Testis (tissue), 2 donors: ENCODE measurements at regions not wholly inside any gene's neighbourhood (a gene's known extent, or its start where the extent isn't known, plus 50 kb on each side); places are given as distances from the start of the nearest gene placed in this dataset.

Source experiments
- DNase-seq: peaks from one replicate; pipeline ENCODE4 v3.0.0-alpha.2; 2019
- H3K27ac ChIP-seq, 2 donors: fragments of 200-600 bp; sonication (generic); one replicate each; pipeline ENCODE4 v1.5.1; 2019
- H3K27me3 ChIP-seq: fragments of 200-600 bp; sonication (generic); one replicate; pipeline ENCODE4 v1.5.1; 2019
- H3K36me3 ChIP-seq: fragments of 200-600 bp; sonication (generic); one replicate; pipeline ENCODE4 v1.5.1; 2017; ENCODE audit warnings: low read depth; ENCODE audit errors: missing control alignments
- H3K4me1 ChIP-seq: fragments of 200-600 bp; sonication (generic); one replicate; pipeline ENCODE4 v1.5.1; 2019
- H3K4me3 ChIP-seq, 2 donors: fragments of 200-600 bp; sonication (generic); one replicate each; pipeline ENCODE4 v1.5.1; 2017 to 2019
- H3K9me3 ChIP-seq: fragments of 200-600 bp; sonication (generic); one replicate; pipeline ENCODE4 v1.5.1; 2017
- CTCF ChIP-seq, 3 experiments: fragments of 450-650 bp in 2 of 3; fragments of 200-600 bp in 1 of 3; sonication (generic) in 1 of 3; IDR thresholded peaks; one replicate each; pipeline ENCODE4 v1.5.1; 2016 to 2019; ENCODE audit warnings: antibody characterized with exemption in 3 of 3, mild to moderate bottlenecking in 2 of 3, moderate library complexity in 1 of 3
- POLR2A ChIP-seq: fragments of 450-650 bp; IDR thresholded peaks from one replicate; pipeline ENCODE4 v1.6.1; 2017; ENCODE audit warnings: antibody characterized with exemption, mild to moderate bottlenecking, moderate library complexity
- WGBS, 2 donors: methylation state at CpG; one replicate each; pipeline ENCODE4 v1.1.5; 2018; 5-methylcytosine and 5-hydroxymethylcytosine counted together
- intact Hi-C: fragments of 100-400 bp; cut with DNase I; formaldehyde crosslinking; loops from one replicate; pipeline ENCODE4 v1.15.1; 2023; ENCODE audit warnings: low total_unique reads

GRCh38 chr11:134558916-134559601 lies 147.0 kb upstream of the B3GAT1 start:
- Histone ChIP-seq H3K27ac (no peak overlapping the region), H3K4me1 (peaks cover 2% of the 10 kb centered on the region), H3K36me3 (no peaks in the 10 kb centered on the region), H3K4me3 (no peak overlapping the region), H3K27me3 (no peaks in the 10 kb centered on the region), H3K9me3 (no peaks in the 10 kb centered on the region)
- WGBS, 2 donors: 78 to 87% methylated on average over 16 of the region's 16 CpGs
- intact Hi-C loops: no loop called here
- TF ChIP-seq POLR2A (no peak), CTCF (IDR thresholded peaks at IDR 0.05) (no peak)
- peak; percentile 1 for DNase-seq

GRCh38 chr11:134558258-134558835 lies 146.3 kb upstream of the B3GAT1 start:
- no peaks in the 10 kb centered on the region for H3K27me3 ChIP-seq
- no peak for DNase-seq
- H3K9me3 ChIP-seq: no peaks in the 10 kb centered on the region
- intact Hi-C loops: no loop called here
- no peak overlapping the region for H3K27ac ChIP-seq
- no peak for TF ChIP-seq CTCF (IDR thresholded peaks at IDR 0.05)
- TF ChIP-seq POLR2A: no peak
- 80 to 85% methylated on average over 4 of the region's 4 CpGs for WGBS, 2 donors
- no peak overlapping the region for H3K4me3 ChIP-seq
- no peaks in the 10 kb centered on the region for H3K36me3 ChIP-seq
- H3K4me1 ChIP-seq: peaks cover 2% of the 10 kb centered on the region

- H3K9me3 ChIP-seq: no peaks in the 10 kb centered on the region
- intact Hi-C loops: no loop called here
- TF ChIP-seq CTCF (IDR thresholded peaks at IDR 0.05): no peak
- TF ChIP-seq POLR2A: no peak
- no peaks in the 10 kb centered on the region for H3K36me3 ChIP-seq
- DNase-seq: no peak
- 81% methylated on average over 6 of the region's 6 CpGs for WGBS, 2 donors
- no peak overlapping the region for H3K4me3 ChIP-seq
- H3K27ac ChIP-seq: no peak overlapping the region
- H3K4me1 ChIP-seq: peaks cover 2% of the 10 kb centered on the region
- H3K27me3 ChIP-seq: no peaks in the 10 kb centered on the region
Measured at GRCh38 chr11:134557571-134558257, 145.7 kb upstream of the B3GAT1 start.

- H3K27ac ChIP-seq: no peak overlapping the region
- peak; percentile 5 for DNase-seq
- 94 to 95% methylated on average over 4 of the region's 4 CpGs for WGBS, 2 donors
- no peak overlapping the region for H3K4me3 ChIP-seq
- TF ChIP-seq POLR2A: no peak
- no peak for TF ChIP-seq CTCF (IDR thresholded peaks at IDR 0.05)
- intact Hi-C loops: no loop called here
- H3K36me3 ChIP-seq: no peaks in the 10 kb centered on the region
- no peaks in the 10 kb centered on the region for H3K27me3 ChIP-seq
- no peaks in the 10 kb centered on the region for H3K4me1 ChIP-seq
- no peaks in the 10 kb centered on the region for H3K9me3 ChIP-seq
Measured at GRCh38 chr11:134556186-134556585, 144.1 kb upstream of the B3GAT1 start.
